Inflammatory macrophage treated with lipopolysaccharide for 4 hours (primary cell): ENCODE measurements at regions not wholly inside any gene's neighbourhood (a gene's known extent, or its start where the extent isn't known, plus 50 kb on each side); places are given as distances from the start of the nearest gene placed in this dataset.

Source experiments
- DNase-seq: peaks from one replicate; pipeline ENCODE4 v3.0.0-alpha.2; 2020

DNA sequence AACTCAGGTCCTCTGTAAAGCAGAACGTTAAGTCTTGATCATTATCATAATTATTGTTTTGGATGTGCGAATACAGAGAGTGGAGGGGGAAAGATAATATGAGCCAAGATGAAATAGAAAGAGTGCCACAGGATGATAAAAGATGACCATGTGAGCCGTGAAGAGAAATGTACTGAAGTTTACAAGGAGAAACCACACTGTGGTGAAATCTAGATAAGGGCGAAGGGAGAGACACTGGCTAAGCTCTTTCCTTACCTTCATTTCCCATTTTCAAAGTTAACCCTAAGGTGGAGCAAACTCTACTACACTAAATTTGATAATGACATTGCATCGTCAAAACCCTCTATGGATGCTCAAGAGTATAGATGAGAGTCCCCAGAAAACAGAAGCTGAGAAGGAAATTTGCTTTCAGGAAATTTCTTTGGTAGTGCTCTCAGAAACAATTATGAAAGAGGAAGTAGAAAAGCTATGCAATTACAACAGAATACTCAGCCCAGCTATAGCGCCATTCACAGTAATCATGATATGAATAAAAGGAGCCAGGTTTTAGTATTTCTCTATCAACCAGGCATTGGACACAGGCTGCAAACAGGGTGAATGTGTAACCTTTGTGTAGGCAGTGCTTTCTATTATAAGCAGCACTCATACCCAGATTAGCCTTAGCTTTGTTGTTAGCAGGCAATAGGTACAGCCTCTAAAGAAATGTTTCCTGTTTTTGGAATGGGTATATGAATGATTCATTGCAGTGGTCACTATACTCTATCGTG, 1080.7 kb downstream of the GRIK2 start:
- no peak for DNase-seq

DNA sequence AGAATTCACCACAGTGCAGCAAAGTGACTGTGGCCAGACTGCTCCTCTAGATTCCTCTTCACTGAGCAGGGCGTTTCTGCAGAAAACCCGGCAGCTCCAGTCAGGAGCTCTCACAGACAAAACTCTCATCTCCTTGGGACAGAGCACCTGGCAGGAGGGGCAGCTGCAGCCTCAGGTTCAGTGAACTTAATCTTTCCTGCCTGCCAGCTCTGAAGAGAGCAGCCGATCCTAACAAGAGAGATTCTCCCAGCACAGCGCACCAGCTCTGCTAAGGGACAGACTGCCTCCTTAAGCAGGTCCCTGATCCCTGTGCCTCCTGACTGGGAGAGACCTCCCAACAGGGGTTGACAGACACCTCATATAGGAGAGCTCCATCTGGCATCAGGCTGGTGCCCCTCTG, 1065.5 kb downstream of the GRIK2 start:
- no peak for DNase-seq

DNA sequence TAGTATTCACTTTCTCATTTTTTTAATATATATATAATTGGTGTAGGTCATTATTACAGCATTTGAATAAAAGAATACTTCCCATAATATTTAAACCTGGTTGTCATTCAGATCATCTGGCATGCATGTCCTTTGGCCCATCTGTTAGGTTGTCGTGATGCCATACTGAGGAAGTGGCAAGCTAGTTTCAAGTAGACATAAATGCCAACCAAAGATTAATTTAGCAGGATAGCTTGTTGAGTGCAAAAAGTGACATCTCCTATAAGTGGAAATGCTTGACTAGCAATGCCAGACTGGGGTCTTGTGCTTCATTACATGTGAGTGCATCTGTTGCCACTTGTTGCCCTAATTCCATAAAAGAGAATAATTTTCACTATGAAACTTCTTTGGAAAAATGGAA, 1044.7 kb downstream of the GRIK2 start:
- no peak for DNase-seq

DNA sequence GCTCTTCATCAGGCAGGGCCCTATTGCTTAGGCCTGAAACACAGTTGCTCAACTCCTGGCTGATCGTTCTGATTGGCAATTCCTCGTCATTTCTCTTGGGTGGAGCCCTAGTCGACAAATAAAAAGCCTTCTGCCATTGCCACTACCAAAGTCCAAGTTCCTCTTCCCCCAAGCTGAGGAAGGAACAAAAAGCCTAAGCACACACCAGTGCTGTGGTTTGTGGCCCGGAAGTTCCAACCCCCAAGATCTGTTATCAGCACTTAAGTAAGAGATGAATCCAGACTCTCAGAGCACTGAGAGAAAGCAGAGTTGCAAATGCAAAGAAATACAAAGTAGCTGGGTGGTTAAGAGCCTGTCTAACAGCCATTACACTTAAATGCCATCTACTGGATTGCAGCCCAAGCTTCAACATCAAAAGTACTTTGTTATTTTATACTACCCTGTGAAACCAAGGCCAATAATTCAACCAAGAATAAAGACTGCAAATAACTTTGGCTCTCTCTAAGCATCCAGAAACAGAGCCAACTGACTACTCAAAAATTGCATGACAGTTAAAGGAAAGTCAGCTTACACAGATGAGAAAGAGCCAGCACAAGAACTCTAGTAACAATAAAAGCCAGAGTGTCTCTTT, 1024.0 kb downstream of the GRIK2 start:
- no peak for DNase-seq

DNA sequence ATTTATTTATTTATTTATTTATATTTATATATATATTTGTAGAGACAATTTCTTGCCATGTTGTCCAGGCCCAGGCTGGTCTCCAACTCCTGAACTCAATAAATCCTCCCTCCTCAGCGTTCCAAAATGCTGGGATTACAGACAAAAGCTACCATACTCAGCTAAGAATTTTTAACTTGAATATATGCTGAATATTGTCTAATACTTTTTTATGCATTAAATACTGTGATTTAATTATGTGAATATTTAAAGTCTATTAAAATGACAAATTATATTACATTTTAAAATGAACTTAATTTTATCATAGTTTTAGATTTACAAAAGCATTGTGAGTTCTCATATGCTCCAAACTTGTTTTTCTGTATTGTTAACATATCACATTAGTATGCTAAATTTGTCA, 1022.4 kb downstream of the GRIK2 start:
- DNase-seq, result no peak

DNA sequence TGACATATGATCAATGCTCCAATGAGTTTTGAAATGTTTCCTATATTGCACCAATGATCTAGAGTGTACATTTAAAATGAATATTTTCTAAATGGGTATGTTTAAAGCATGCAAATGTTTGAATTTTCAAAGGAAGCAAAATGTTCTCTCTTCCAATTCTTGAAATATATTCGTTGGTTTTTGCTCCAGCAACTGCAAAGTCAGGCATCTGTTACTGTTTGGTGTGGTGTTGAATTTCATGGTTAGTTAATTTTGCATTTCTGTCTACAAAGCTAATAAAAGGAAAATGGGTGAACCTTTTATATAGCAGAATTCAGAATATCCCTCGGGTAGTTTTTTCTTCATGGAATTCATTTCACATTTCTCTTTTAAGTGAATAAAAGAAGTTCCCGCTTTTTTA, 1018.3 kb downstream of the GRIK2 start:
- no peak for DNase-seq

DNA sequence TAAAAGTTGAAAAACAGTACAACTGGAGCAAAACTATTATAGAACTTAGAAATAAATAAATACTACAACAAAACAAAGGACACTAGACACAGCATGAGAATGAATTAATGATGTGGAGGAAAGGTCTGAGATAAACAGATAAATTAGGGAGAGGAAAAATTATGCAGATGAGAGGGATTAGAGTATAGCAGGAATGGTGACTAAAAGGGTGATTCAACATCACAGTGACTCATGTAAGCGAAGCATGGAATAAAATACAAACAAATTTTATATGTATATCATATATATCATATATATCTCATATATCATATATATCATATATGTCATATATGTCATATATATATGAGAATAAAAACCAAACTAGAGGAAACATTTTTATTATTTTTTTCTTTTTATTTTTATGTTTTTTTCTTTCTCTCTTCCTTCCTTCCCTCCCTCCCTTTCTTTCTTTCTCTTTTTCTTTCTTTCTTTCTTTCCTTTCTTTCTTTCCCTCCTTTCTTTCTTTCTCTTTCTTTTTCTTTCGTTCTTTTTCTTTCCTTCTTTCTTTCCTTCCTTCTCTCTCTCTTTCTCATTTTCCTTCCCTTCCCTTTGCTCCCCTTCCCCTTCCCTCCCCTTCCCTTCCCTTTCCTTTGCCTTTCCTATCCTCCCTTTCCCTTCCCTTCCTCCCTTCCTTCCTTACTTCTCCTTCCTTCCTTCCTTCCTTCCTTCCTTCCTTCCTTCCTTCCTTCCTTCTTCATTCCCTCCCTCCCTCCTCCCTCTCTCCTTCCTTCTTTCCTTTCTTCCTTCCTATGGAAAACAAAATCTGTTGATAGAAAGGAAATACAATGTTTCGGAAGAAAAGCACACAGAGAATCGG, 1014.6 kb downstream of the GRIK2 start:
- no peak for DNase-seq

GRCh38 chr6:102405860-102406259, 1012.4 kb downstream of the GRIK2 start:
- no peak for DNase-seq

DNA sequence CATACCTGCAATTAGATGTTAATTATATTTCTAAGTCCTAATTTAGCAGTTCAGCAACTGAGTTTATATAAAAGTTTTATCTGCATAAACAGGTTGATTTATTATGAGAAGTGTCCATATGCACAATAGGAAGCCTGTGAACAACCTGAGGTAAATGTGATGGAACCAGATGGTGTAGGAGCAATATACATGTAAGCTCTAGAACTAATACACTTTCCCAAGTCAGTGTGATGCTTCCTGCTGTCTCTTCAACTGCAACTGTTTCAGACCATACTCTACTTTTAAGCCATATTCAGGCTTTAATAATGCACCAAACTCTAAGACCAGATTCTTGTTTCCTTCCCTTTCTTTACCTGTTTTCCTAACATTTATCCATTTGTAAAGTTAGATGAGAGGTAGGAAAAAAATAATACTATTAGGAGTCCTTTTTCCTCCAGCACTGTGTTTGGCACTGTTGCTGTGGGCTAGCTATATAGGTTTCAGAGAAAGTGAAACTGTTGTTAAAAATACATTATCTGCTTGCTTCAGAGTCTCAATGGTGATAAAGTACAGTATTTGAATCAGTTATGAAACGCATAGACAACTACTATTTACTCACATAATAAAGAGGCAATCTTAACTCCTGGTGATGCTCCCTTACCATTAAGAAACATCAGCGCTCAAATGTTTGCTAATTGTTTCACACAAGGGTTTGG, 1009.3 kb downstream of the GRIK2 start:
- DNase-seq, result no peak

DNA sequence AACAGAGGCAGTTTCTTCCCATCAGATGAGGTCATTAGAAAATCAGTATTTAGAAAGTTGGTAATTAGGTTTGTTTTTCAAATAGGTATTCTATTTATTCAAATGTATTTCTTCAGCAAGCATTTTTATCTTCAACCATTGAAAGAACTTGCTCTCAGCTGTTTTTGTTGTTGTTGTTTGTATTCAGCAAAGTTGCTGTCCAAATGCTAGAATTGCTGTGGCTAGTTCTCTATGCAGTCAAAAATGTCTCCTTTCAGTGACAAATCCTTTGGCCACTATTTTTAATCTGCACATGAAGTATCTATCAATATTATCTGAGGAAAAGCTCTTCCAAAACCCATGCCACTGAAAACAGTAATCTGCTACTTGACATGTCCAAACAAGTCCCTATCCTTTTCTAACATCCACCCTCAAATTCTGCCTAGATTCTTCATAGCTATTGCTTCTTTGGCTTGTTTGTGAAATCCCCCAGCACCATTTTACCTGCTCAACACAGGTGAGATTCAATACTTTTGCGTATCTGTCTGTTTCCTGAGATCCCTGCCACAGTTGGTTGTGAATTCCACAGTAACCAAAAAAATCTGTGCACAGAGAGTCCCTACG, 1005.4 kb downstream of the GRIK2 start:
- DNase-seq, result no peak

GRCh38 chr6:102390541-102390940, 997.0 kb downstream of the GRIK2 start:
- no peak for DNase-seq

DNA sequence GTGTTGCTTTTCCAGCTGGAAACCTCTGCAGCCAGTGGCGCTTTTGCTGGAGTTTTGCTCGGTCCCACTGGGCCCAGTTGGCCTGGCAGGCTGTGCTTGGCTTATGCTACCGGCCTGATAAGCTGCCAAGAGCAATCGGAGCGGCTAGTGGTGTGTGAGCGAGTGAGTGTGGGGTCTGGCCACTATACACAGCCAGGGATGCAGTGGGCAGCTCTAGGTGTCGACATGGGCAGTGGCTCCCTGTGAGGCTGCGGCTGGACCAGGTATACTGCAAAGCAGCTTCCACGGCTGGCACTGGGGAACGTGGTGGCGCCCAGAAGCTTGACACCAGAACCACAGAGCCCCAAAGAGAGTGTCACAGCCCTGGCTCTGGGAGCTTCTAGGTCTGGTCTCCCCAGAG, 996.5 kb downstream of the GRIK2 start:
- DNase-seq, result no peak

- DNase-seq, result no peak
Measured at GRCh38 chr6:102387326-102388033, 994.0 kb downstream of the GRIK2 start.

DNA sequence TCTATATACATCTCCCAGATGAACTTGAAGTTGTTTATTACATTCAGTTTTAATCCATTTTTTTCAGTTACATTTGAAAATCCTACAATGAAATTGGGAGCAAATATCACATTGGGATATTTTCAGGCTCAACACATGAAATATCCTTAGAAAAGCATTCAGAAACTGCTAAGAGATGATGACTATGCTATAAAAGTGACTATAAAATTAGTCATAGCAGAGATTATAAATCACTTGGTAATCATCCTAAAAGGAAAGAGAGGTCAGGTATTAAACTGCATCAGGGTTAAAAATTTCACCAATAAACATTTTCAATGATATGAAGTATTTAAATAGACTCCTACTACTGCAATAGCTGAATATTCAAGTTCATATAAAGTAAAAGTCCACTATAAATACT, 987.7 kb downstream of the GRIK2 start:
- no peak for DNase-seq

- no peak for DNase-seq
Measured at GRCh38 chr6:102356170-102356569, 962.7 kb downstream of the GRIK2 start.

GRCh38 chr6:102355578-102355977, 962.1 kb downstream of the GRIK2 start:
- DNase-seq, result no peak

DNA sequence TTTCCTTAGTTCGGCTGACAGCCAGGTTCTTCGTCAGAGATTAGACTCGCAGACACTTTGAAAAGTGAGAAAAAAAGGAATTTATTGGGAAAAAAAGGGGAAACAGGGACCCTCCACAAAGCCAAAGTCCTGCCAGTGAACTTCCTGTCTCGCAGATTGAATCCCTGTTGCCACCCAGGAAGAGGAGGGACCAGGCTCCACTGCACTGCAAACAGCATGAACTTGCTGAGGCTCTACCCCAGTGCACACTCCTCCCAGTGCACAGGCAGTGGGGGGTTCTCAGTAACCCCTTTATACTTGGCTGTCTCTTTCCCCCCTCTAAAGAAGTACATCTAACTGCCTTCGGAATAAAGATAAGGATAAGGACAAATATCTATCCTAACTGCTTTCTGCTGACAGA, 959.0 kb downstream of the GRIK2 start:
- DNase-seq, result no peak

DNA sequence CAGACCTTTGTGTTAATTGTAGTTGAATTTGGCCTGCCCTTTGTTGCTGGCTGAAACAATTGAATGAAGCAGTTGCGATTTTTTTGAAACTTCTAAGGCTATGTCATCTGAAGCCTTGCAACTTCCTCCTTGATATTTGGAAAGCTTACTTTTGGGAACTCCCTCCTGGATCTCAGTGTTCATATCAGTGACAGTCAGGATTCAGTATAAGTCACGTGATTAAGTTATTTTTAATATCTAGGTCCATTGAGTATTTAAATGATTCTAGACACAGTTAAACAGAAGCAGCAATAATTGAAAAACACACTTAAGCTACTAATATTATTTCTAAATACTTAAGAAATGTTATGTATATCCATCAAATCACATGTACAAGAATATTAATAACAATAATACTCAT, 951.3 kb downstream of the GRIK2 start:
- DNase-seq, result no peak

- DNase-seq, result no peak
Measured at GRCh38 chr6:102340311-102340710, 946.8 kb downstream of the GRIK2 start.

- DNase-seq, result no peak
Measured at GRCh38 chr6:102333736-102334135, 940.2 kb downstream of the GRIK2 start.

DNA sequence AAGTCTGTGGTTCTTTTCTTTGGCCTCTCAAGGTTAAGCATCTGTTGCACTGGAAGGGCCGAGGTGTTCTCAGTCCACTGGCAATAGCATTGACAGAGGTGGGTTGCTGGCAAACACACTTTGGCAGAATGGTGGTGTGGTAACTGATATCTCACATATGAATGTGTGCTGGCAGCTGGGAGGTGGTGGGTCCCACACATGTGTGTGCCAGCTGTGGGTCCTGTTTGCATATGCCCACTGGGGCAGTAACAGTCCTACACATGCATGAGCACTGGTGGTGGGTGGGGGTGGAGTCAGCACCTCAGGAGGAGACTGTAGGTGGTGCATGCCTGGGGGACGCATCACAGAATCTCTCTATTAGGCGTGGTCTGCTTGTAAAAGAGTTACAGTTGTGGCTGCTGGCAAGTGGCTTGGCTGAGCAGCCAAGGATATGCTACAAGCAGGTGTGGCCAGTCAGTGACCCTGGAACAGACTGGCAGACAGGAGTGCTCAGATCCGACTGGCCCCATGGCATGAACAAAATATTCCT, 934.3 kb downstream of the GRIK2 start:
- no peak for DNase-seq

DNA sequence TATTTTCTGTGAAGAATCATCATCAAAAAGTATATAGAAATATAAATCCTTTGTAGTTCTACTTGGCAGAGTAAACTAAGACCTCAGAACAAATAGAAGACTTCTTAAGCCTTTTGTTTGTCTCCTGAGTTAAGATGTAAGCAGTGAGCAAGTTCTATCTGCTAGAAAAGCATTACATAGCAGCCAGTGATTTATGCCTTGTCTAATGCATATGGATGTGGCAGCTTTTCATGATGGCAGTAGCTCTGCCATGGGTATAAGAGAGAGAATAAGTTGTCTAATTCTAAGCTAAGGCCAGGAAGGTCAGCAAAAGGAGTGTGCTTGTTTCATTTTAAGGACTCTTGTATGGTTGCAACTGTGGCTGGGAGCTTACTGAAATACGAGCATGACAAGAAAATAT, 920.2 kb downstream of the GRIK2 start:
- no peak for DNase-seq
